Activated CD8-positive, alpha-beta memory T cell treated with anti-CD3 and anti-CD28 coated beads for 36 hours (primary cell): ENCODE measurements at regions not wholly inside any gene's neighbourhood (a gene's known extent, or its start where the extent isn't known, plus 50 kb on each side); places are given as distances from the start of the nearest gene placed in this dataset.
"Not testable (repeated sequence)": the region's sequence is repeated elsewhere in the genome, so short reads cannot be mapped to it uniquely, and the experiment has no call there.

Source experiments
- CTCF ChIA-PET: fragments of 350-600 bp; sonication (Branson Sonifier 250); formaldehyde crosslinking; loops from one replicate; lab custom pipeline; 2021; ENCODE audit warnings: antibody characterized with exemption; lab: Charles Lee
- POLR2A ChIA-PET: fragments of 350-600 bp; sonication (Branson Sonifier 250); formaldehyde crosslinking; loops from one replicate; lab custom pipeline; 2021; ENCODE audit warnings: antibody characterized with exemption; lab: Charles Lee

- POLR2A ChIA-PET = no interaction called here
- CTCF ChIA-PET = no interaction called here
These were observed 402.4 kb downstream of the SATB2 start for GRCh38 chr2:199055336-199055735.

- ChIA-PET CTCF (no interaction called here), POLR2A (no interaction called here)
These were observed 414.9 kb downstream of the SATB2 start for GRCh38 chr2:199042660-199043379.

- CTCF ChIA-PET = no interaction called here
- POLR2A ChIA-PET = no interaction called here
These were observed 417.2 kb downstream of the SATB2 start for GRCh38 chr2:199040522-199040921.

- POLR2A ChIA-PET, CTCF ChIA-PET: not testable (repeated sequence)
These were observed 424.0 kb downstream of the SATB2 start for GRCh38 chr2:199033761-199034160.

- ChIA-PET CTCF (no interaction called here), POLR2A (no interaction called here)
These were observed 432.6 kb downstream of the SATB2 start for GRCh38 chr2:199025146-199025545.

- POLR2A ChIA-PET = no interaction called here
These were observed 433.5 kb downstream of the SATB2 start for GRCh38 chr2:199024224-199024623.

GRCh38 chr2:199019898-199020507 lies 437.7 kb downstream of the SATB2 start:
- ChIA-PET POLR2A (no interaction called here), CTCF (no interaction called here)

More at GRCh38 chr2:199024224-199024623, 433.5 kb downstream of the SATB2 start:
- CTCF ChIA-PET = no interaction called here

- CTCF ChIA-PET = no interaction called here
- POLR2A ChIA-PET = no interaction called here
These were observed 438.9 kb downstream of the SATB2 start for GRCh38 chr2:199018826-199019225.

GRCh38 chr2:199015072-199015471 lies 442.7 kb downstream of the SATB2 start:
- POLR2A ChIA-PET = no interaction called here
- CTCF ChIA-PET = no interaction called here

GRCh38 chr2:199014226-199014625 lies 443.5 kb downstream of the SATB2 start:
- ChIA-PET POLR2A (no interaction called here), CTCF (no interaction called here)

- ChIA-PET POLR2A (no interaction called here), CTCF (no interaction called here)
These were observed 445.8 kb downstream of the SATB2 start for GRCh38 chr2:199011908-199012307.

GRCh38 chr2:198994678-198995077 lies 463.1 kb downstream of the SATB2 start:
- ChIA-PET CTCF (no interaction called here), POLR2A (no interaction called here)

- ChIA-PET POLR2A (no interaction called here), CTCF (no interaction called here)
These were observed 466.3 kb downstream of the SATB2 start for GRCh38 chr2:198991431-198991830.

- POLR2A ChIA-PET = no interaction called here
- CTCF ChIA-PET = no interaction called here
These were observed 482.0 kb downstream of the SATB2 start for GRCh38 chr2:198975779-198976178.

GRCh38 chr2:198973785-198974184 lies 484.0 kb downstream of the SATB2 start:
- ChIA-PET CTCF (no interaction called here), POLR2A (no interaction called here)

- ChIA-PET POLR2A (no interaction called here), CTCF (no interaction called here)
These were observed 484.6 kb downstream of the SATB2 start for GRCh38 chr2:198973181-198973580.

GRCh38 chr2:198968545-198968944 lies 489.2 kb downstream of the SATB2 start:
- ChIA-PET POLR2A (no interaction called here), CTCF (no interaction called here)

GRCh38 chr2:198966269-198966668 lies 491.5 kb downstream of the SATB2 start:
- ChIA-PET POLR2A (no interaction called here), CTCF (no interaction called here)

- POLR2A ChIA-PET = no interaction called here
- CTCF ChIA-PET = no interaction called here
These were observed 496.2 kb downstream of the SATB2 start for GRCh38 chr2:198961547-198961946.

GRCh38 chr2:198957181-198957580 lies 500.6 kb downstream of the SATB2 start:
- ChIA-PET CTCF (no interaction called here), POLR2A (no interaction called here)

- POLR2A ChIA-PET = no interaction called here
- CTCF ChIA-PET = no interaction called here
These were observed 504.4 kb downstream of the SATB2 start for GRCh38 chr2:198953328-198953727.
